Trophoblast cell (in vitro differentiated cells and primary cell): ENCODE measurements at regions not wholly inside any gene's neighbourhood (a gene's known extent, or its start where the extent isn't known, plus 50 kb on each side); places are given as distances from the start of the nearest gene placed in this dataset.

ENCODE experiments used
- DNase-seq, 2 donors: peaks; one replicate each; pipeline ENCODE4 v3.0.0-alpha.2; 2016
- H2AFZ ChIP-seq: 2 replicates; pipeline ENCODE4 v1.6.1; 2013; ENCODE audit warnings: low read length, moderate library complexity, mild to moderate bottlenecking; ENCODE audit not compliant: insufficient read depth, poor library complexity
- H2AK5ac ChIP-seq: 2 replicates; pipeline ENCODE4 v1.6.1; 2013; ENCODE audit warnings: mild to moderate bottlenecking, low read length
- H2BK120ac ChIP-seq: 2 replicates; pipeline ENCODE4 v1.6.1; 2013; ENCODE audit warnings: low read length, mild to moderate bottlenecking, moderate library complexity; ENCODE audit not compliant: insufficient read depth, poor library complexity
- H2BK12ac ChIP-seq: 2 replicates; pipeline ENCODE4 v1.6.1; 2013; ENCODE audit warnings: mild to moderate bottlenecking, low read length, moderate library complexity
- H2BK5ac ChIP-seq: 2 replicates; pipeline ENCODE4 v1.6.1; 2013; ENCODE audit warnings: low read length, low read depth, moderate library complexity, mild to moderate bottlenecking; ENCODE audit not compliant: poor library complexity
- H3K14ac ChIP-seq: 2 replicates; pipeline ENCODE4 v1.6.1; 2013; ENCODE audit warnings: mild to moderate bottlenecking, low read length
- H3K18ac ChIP-seq: 2 replicates; pipeline ENCODE4 v1.6.1; 2013; ENCODE audit warnings: mild to moderate bottlenecking, low read length
- H3K23ac ChIP-seq: 2 replicates; pipeline ENCODE4 v1.6.1; 2013; ENCODE audit warnings: low read length
- H3K27ac ChIP-seq: 2 replicates; pipeline ENCODE4 v1.5.1; 2013; ENCODE audit warnings: low read depth, mild to moderate bottlenecking, inconsistent platforms, low read length, moderate library complexity
- H3K27me3 ChIP-seq: 2 replicates; pipeline ENCODE4 v1.6.1; 2013; ENCODE audit warnings: inconsistent platforms, mild to moderate bottlenecking, low read length, moderate library complexity; ENCODE audit not compliant: insufficient read depth
- H3K36me3 ChIP-seq, 2 experiments: 1 replicate in 1 of 2; 2 replicates in 1 of 2; pipeline ENCODE4 v1.6.1; 2013; ENCODE audit warnings: low read length in 2 of 2, mild to moderate bottlenecking in 2 of 2, moderate library complexity in 1 of 2; ENCODE audit not compliant: insufficient read depth in 2 of 2, control insufficient read depth in 1 of 2
- H3K4ac ChIP-seq: 2 replicates; pipeline ENCODE4 v1.6.1; 2013; ENCODE audit warnings: low read depth, mild to moderate bottlenecking, low read length, moderate library complexity
- H3K4me1 ChIP-seq, 2 experiments: 1 replicate in 1 of 2; 2 replicates in 1 of 2; pipeline ENCODE4 v1.6.1; 2013; ENCODE audit warnings: low read length in 2 of 2, mild to moderate bottlenecking in 2 of 2, moderate library complexity in 1 of 2; ENCODE audit not compliant: insufficient read depth in 2 of 2, control insufficient read depth in 1 of 2
- H3K4me2 ChIP-seq: 2 replicates; pipeline ENCODE4 v1.6.1; 2013; ENCODE audit warnings: inconsistent platforms, mild to moderate bottlenecking, low read length, moderate library complexity
- H3K4me3 ChIP-seq: 2 replicates; pipeline ENCODE4 v1.5.1; 2013; ENCODE audit warnings: mild to moderate bottlenecking, low read depth, low read length, inconsistent platforms
- H3K79me1 ChIP-seq: one replicate; pipeline ENCODE4 v1.6.1; 2013; ENCODE audit warnings: low read length
- H3K79me2 ChIP-seq: 2 replicates; pipeline ENCODE4 v1.6.1; 2013; ENCODE audit warnings: low read length, mild to moderate bottlenecking; ENCODE audit not compliant: control insufficient read depth, insufficient read depth, poor library complexity
- H3K9ac ChIP-seq: 2 replicates; pipeline ENCODE4 v1.6.1; 2013; ENCODE audit warnings: mild to moderate bottlenecking, low read length
- H3K9me3 ChIP-seq: 2 replicates; pipeline ENCODE4 v1.6.1; 2013; ENCODE audit warnings: low read depth, mild to moderate bottlenecking, control low read depth, inconsistent platforms, low read length; ENCODE audit not compliant: insufficient read depth
- H4K12ac ChIP-seq: 2 replicates; pipeline ENCODE4 v1.6.1; 2013; ENCODE audit warnings: low read depth, mild to moderate bottlenecking, low read length, moderate library complexity
- H4K8ac ChIP-seq: 2 replicates; pipeline ENCODE4 v1.6.1; 2013; ENCODE audit warnings: low read depth, mild to moderate bottlenecking, low read length, moderate library complexity
- H4K91ac ChIP-seq: one replicate; pipeline ENCODE4 v1.6.1; 2013; ENCODE audit warnings: low read depth, mild to moderate bottlenecking, low read length, moderate library complexity
- WGBS: extraction: QIAGEN DNeasy Blood & Tissue Kit; methylation state at CpG from one replicate; pipeline ENCODE4 v1.1.7; 2013; ENCODE audit warnings: missing lambda C conversion rate; ENCODE audit not compliant: insufficient read length, insufficient coverage; ENCODE audit errors: extremely low coverage; 5-methylcytosine and 5-hydroxymethylcytosine counted together

DNA sequence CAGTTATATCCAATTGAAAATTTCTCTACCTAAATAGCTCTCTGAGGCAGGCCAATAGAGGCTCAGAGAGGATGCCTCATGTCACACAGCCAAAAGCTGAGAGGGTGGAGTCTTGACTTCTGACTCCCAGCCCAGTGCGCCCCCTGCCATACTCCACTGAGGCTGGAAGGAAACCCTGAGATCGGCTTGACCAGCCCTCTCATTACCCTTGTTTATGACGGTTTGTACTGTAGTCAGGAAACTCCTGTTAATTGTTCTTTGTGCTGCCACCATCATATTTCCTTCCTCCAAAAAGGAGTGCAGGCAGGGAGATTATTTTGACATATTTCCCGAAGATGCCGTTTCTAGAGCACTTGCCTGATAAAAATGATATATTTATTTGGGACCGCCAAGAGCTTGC lies 107.9 kb downstream of the AIPL1 start:
- no peak overlapping the region for H2AK5ac ChIP-seq
- H3K4me3 ChIP-seq = no peak overlapping the region
- H3K79me1 ChIP-seq = no peaks in the 10 kb centered on the region
- no peak overlapping the region for H4K91ac ChIP-seq
- H3K14ac ChIP-seq = no peak overlapping the region
- no peaks in the 10 kb centered on the region for H3K36me3 ChIP-seq
- no CpG with 5 or more reads among the region's 6 CpGs for WGBS
- H2BK120ac ChIP-seq = no peak overlapping the region
- no peak overlapping the region for H3K27ac ChIP-seq
- H2BK5ac ChIP-seq = no peak overlapping the region
- no peak overlapping the region for H3K4me2 ChIP-seq
- H4K12ac ChIP-seq = no peak overlapping the region
- DNase-seq = no peak
- H3K4me1 ChIP-seq = no peaks in the 10 kb centered on the region
- H2AFZ ChIP-seq = no peak overlapping the region
- H3K9me3 ChIP-seq = peaks cover 7% of the 10 kb centered on the region
- no peak overlapping the region for H4K8ac ChIP-seq
- no peak overlapping the region for H2BK12ac ChIP-seq
- no peak overlapping the region for H3K23ac ChIP-seq
- H3K27me3 ChIP-seq = no peaks in the 10 kb centered on the region
- H3K18ac ChIP-seq = no peak overlapping the region
- no peaks in the 10 kb centered on the region for H3K79me2 ChIP-seq
- no peak overlapping the region for H3K9ac ChIP-seq
- H3K4ac ChIP-seq = no peak overlapping the region

DNA sequence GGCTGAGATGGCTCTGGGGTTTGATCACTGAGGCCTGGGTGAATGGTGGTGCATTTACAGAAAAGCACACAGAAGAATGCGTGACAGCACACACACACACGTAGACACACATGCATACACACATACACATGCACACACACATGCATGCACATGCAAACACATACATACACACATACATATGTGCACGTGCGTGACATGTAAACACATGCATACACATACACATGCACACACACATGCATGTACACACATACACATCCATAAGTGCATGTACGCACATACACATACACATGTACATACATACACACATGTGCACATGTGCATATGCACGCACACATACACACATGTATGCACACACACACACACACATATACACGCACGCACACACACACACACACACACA lies 108.4 kb downstream of the AIPL1 start:
- Histone ChIP-seq H3K79me2 (no peaks in the 10 kb centered on the region), H2BK12ac (no peak overlapping the region), H2BK120ac (no peak overlapping the region), H3K4me2 (no peak overlapping the region), H3K23ac (no peak overlapping the region), H3K79me1 (no peaks in the 10 kb centered on the region), H3K4me1 (no peaks in the 10 kb centered on the region), H3K27me3 (no peaks in the 10 kb centered on the region), H3K36me3 (no peaks in the 10 kb centered on the region), H2BK5ac (no peak overlapping the region), H3K9ac (no peak overlapping the region), H4K12ac (no peak overlapping the region), H4K91ac (no peak overlapping the region), H2AK5ac (no peak overlapping the region), H3K14ac (no peak overlapping the region), H3K9me3 (peaks cover 7% of the 10 kb centered on the region), H2AFZ (no peak overlapping the region), H3K27ac (no peak overlapping the region), H4K8ac (no peak overlapping the region), H3K4ac (no peak overlapping the region), H3K4me3 (peak overlapping the region; percentile 11), H3K18ac (no peak overlapping the region)
- no peak for DNase-seq
- WGBS = no CpG with 5 or more reads among the region's 8 CpGs

DNA sequence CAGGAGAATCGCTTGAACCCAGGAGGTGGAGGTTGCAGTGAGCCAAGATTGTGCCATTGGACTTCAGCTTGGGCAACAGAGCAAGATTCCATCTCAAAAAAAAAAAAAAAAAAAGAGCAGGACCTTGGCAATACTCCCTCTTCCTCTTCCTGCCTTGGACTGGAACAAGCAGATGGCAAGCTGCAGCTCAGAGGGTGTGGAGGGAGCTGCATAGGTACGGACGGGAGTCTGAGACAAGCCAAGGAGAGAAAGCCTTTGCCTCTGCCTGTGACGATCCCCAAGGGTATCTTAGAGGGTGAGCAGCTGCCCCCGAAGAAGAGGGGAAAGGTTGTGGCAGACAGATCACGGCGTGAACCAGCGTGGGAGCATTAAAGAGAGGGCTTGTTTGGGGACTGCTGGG lies 109.2 kb downstream of the AIPL1 start:
- H2BK5ac ChIP-seq = no peak overlapping the region
- H3K27ac ChIP-seq = no peak overlapping the region
- H3K27me3 ChIP-seq = no peaks in the 10 kb centered on the region
- peaks cover 6% of the 10 kb centered on the region for H3K9me3 ChIP-seq
- no peak overlapping the region for H3K4me3 ChIP-seq
- H3K4me2 ChIP-seq = no peak overlapping the region
- H3K4me1 ChIP-seq = no peaks in the 10 kb centered on the region
- no peaks in the 10 kb centered on the region for H3K79me1 ChIP-seq
- H3K23ac ChIP-seq = no peak overlapping the region
- H2AFZ ChIP-seq = no peak overlapping the region
- no peak overlapping the region for H2BK120ac ChIP-seq
- H2BK12ac ChIP-seq = no peak overlapping the region
- H3K36me3 ChIP-seq = no peaks in the 10 kb centered on the region
- WGBS = no CpG with 5 or more reads among the region's 8 CpGs
- no peak overlapping the region for H4K12ac ChIP-seq
- no peak overlapping the region for H2AK5ac ChIP-seq
- no peak overlapping the region for H3K9ac ChIP-seq
- H3K14ac ChIP-seq = no peak overlapping the region
- no peaks in the 10 kb centered on the region for H3K79me2 ChIP-seq
- no peak overlapping the region for H3K4ac ChIP-seq
- no peak for DNase-seq
- no peak overlapping the region for H4K91ac ChIP-seq
- no peak overlapping the region for H4K8ac ChIP-seq
- H3K18ac ChIP-seq = no peak overlapping the region

DNA sequence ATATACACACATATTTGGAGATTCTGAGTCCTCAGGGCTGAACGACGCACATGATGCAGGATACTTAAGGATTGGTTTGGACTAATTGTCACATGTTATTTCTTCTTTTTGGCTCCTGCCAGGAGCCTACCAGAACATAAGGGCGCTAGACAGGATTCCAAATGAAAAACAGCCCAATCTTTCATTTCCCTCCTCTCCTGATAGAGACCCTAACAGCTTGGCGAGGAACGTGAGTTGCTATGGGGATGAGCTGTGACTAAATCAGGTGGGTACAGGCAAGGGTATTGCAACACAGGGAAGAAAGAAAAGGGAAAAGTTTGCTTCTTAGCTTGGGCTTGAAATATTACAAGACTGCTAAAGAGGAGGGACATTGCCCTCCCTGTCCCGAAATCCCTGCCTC lies 109.9 kb downstream of the AIPL1 start:
- Histone ChIP-seq H3K9me3 (peaks cover 6% of the 10 kb centered on the region), H4K12ac (no peak overlapping the region), H3K23ac (no peak overlapping the region), H2AFZ (no peak overlapping the region), H3K27me3 (no peaks in the 10 kb centered on the region), H3K4me1 (no peaks in the 10 kb centered on the region), H3K79me1 (no peaks in the 10 kb centered on the region), H2BK12ac (no peak overlapping the region), H3K18ac (no peak overlapping the region), H3K27ac (no peak overlapping the region), H2BK5ac (no peak overlapping the region), H2BK120ac (no peak overlapping the region), H3K36me3 (no peaks in the 10 kb centered on the region), H3K79me2 (no peaks in the 10 kb centered on the region), H3K4me2 (no peak overlapping the region), H3K4ac (no peak overlapping the region), H3K4me3 (no peak overlapping the region), H3K9ac (no peak overlapping the region), H3K14ac (no peak overlapping the region), H2AK5ac (no peak overlapping the region), H4K8ac (no peak overlapping the region), H4K91ac (no peak overlapping the region)
- no peak for DNase-seq
- no CpG with 5 or more reads among the region's 6 CpGs for WGBS
